Mucosa of descending colon (tissue), 3 donors: ENCODE measurements at regions not wholly inside any gene's neighbourhood (a gene's known extent, or its start where the extent isn't known, plus 50 kb on each side); places are given as distances from the start of the nearest gene placed in this dataset.

ENCODE experiments used
- ATAC-seq: fragments of 200-7000 bp; cut with Tn5 transposase; one replicate; pipeline ENCODE4 v1.9.1; 2020; ENCODE audit warnings: mild to moderate bottlenecking, moderate library complexity
- DNase-seq, 3 donors: peaks; one replicate each; pipeline ENCODE4 v3.0.0-alpha.2; 2020
- H3K36me3 ChIP-seq: fragments of 200-600 bp; one replicate; pipeline ENCODE4 v1.8.0; 2021; ENCODE audit warnings: low read depth, mild to moderate bottlenecking
- H3K4me1 ChIP-seq: fragments of 200-600 bp; one replicate; pipeline ENCODE4 v1.8.0; 2021; ENCODE audit warnings: low read depth, mild to moderate bottlenecking
- H3K4me3 ChIP-seq: fragments of 200-600 bp; one replicate; pipeline ENCODE4 v1.8.0; 2021; ENCODE audit warnings: mild to moderate bottlenecking
- H3K9me3 ChIP-seq: fragments of 200-600 bp; one replicate; pipeline ENCODE4 v1.8.0; 2021; ENCODE audit warnings: mild to moderate bottlenecking
- CTCF ChIP-seq: fragments of 200-600 bp; IDR thresholded peaks from one replicate; pipeline ENCODE4 v1.8.0; 2022; ENCODE audit warnings: antibody characterized with exemption, mild to moderate bottlenecking
- intact Hi-C, 2 donors: fragments of 100-400 bp; cut with DNase I in 1 of 2; cut with micrococcal nuclease in 1 of 2; formaldehyde crosslinking; loops; one replicate each; pipeline versions ENCODE4 v1.11.0 to v1.11.1; 2022; cut with DNase I, micrococcal nuclease
- donor health status: DM: no; HTN: no; CAD: no; lungs with moderate emphysema.
- donor health status: DM: no; HTN: no; CAD: no.
- donor health status: DM: no; HTN: yes; CAD: no.

GRCh38 chr2:6392966-6393365, 472.7 kb downstream of the CMPK2 start:
- H3K4me1 ChIP-seq, result no peaks in the 10 kb centered on the region
- intact Hi-C loops, result no loop called here
- H3K4me3 ChIP-seq, result no peak overlapping the region
- TF ChIP-seq CTCF, result no peak
- ATAC-seq (no peak), DNase-seq (no peak)
- no peaks in the 10 kb centered on the region for H3K9me3 ChIP-seq
- no peaks in the 10 kb centered on the region for H3K36me3 ChIP-seq

GRCh38 chr2:6393819-6394218, 471.9 kb downstream of the CMPK2 start:
- ATAC-seq, result no peak
- Histone ChIP-seq H3K9me3 (no peaks in the 10 kb centered on the region), H3K36me3 (no peaks in the 10 kb centered on the region), H3K4me1 (no peaks in the 10 kb centered on the region), H3K4me3 (no peak overlapping the region)
- intact Hi-C loops, result no loop called here
- no peak for TF ChIP-seq CTCF
- DNase-seq, result no peak

GRCh38 chr2:6394276-6394675, 471.4 kb downstream of the CMPK2 start:
- no peaks in the 10 kb centered on the region for H3K4me1 ChIP-seq
- no peak overlapping the region for H3K4me3 ChIP-seq
- no peaks in the 10 kb centered on the region for H3K9me3 ChIP-seq
- no peak for TF ChIP-seq CTCF
- ATAC-seq (no peak), DNase-seq (no peak)
- intact Hi-C loops, result no loop called here
- no peaks in the 10 kb centered on the region for H3K36me3 ChIP-seq

GRCh38 chr2:6398421-6398820, 467.3 kb downstream of the CMPK2 start:
- ATAC-seq (no peak), DNase-seq (no peak)
- intact Hi-C loops, result no loop called here
- TF ChIP-seq CTCF, result no peak
- H3K9me3 ChIP-seq, result no peaks in the 10 kb centered on the region
- no peaks in the 10 kb centered on the region for H3K4me1 ChIP-seq
- H3K36me3 ChIP-seq, result no peaks in the 10 kb centered on the region
- no peak overlapping the region for H3K4me3 ChIP-seq

GRCh38 chr2:6401301-6401700, 464.4 kb downstream of the CMPK2 start:
- no peak for ATAC-seq
- intact Hi-C loops, result no loop called here

More at GRCh38 chr2:6401301-6401700, 464.4 kb downstream of the CMPK2 start:
- no peaks in the 10 kb centered on the region for H3K4me1 ChIP-seq
- no peak for DNase-seq
- no peak overlapping the region for H3K4me3 ChIP-seq
- no peaks in the 10 kb centered on the region for H3K36me3 ChIP-seq
- no peak for TF ChIP-seq CTCF
- no peaks in the 10 kb centered on the region for H3K9me3 ChIP-seq
